ENCODE measurements at regions not wholly inside any gene's neighbourhood (a gene's known extent, or its start where the extent isn't known, plus 50 kb on each side); places are given as distances from the start of the nearest gene placed in this dataset.

DNA sequence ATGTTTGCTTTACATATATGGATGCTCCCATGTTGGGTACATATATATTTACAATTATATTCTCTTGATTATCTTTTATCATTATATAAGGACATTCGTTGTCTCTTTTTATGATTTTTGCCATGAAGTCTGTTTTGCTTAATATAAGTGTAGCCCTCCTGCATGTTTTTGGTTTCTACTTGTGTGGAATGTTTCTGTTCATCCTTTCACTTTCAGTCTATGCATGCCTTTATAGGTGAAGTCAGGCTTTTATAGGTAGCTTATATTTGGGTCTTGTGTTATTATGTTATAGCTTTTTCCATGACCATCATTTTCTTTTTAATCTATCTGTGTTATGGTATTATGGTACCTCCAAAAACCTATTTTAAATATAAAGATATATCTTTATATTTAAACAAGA, 612.5 kb upstream of the HS3ST5 start:
- FAIRE-seq: no peak
- POLR2A ChIA-PET: no interaction called here

More for the DNA sequence above, 612.5 kb upstream of the HS3ST5 start:
- BruUV-seq (replicated peaks): no TSS peak
- Histone ChIP-seq H3K9me1 (replicated peaks; ENCODE audit: control insufficient read depth, extremely low read depth, insufficient read depth, low read length) (no peaks in the 10 kb centered on the region), H2AFZ (ENCODE audit: low read depth, low read length) (no peak overlapping the region), H4K20me1 (replicated peaks; ENCODE audit: control insufficient read depth, extremely low read depth, insufficient read depth, low read length) (no peaks in the 10 kb centered on the region), H3K4me2 (ENCODE audit: insufficient read depth, low read length) (no peak overlapping the region), H3K4me3 (replicated peaks in 1 of 3; ENCODE audit: insufficient read depth in 1 of 3, low read depth in 1 of 3, low read length in 3 of 3) (no peak overlapping the region), H3K79me2 (ENCODE audit: control insufficient read depth, insufficient read depth, low read length) (no peaks in the 10 kb centered on the region), H3K27ac (ENCODE audit: insufficient read depth, low read depth, low read length) (no peak overlapping the region), H3K4me1 (ENCODE audit: control insufficient read depth, extremely low read depth, insufficient read depth, low read length) (no peaks in the 10 kb centered on the region), H3K9me3 (replicated peaks; ENCODE audit: control insufficient read depth, insufficient read depth, low read length) (peaks cover 3% of the 10 kb centered on the region), H3K27me3 (ENCODE audit: control insufficient read depth in 2 of 2, insufficient read depth in 2 of 2, low read length in 2 of 2) (no peaks in the 10 kb centered on the region), H3K9ac (replicated peaks; ENCODE audit: extremely low read depth, insufficient read depth, low read length) (no peak overlapping the region), H3K36me3 (ENCODE audit: control insufficient read depth in 2 of 2, extremely low read depth in 1 of 2, insufficient read depth in 2 of 2, low read length in 2 of 2) (no peaks in the 10 kb centered on the region)
- CTCF ChIA-PET: no interaction called here
- TF ChIP-seq MYC (IDR thresholded peaks at IDR 0.05; ENCODE audit: low read depth, low read length) (no peak), POLR2A (IDR thresholded peaks at IDR 0.05; ENCODE audit: low read depth, low read length) (no peak), FOS (IDR thresholded peaks at IDR 0.05; ENCODE audit: borderline replicate concordance, insufficient read depth, low read length) (no peak), EZH2 (IDR thresholded peaks at IDR 0.05; ENCODE audit: borderline replicate concordance, low read depth, low read length, severe bottlenecking) (no peak), POLR2AphosphoS5 (IDR thresholded peaks at IDR 0.05; ENCODE audit: insufficient read depth, low read depth, low read length) (no peak), JUN (IDR thresholded peaks at IDR 0.05; ENCODE audit: borderline replicate concordance, insufficient read depth, insufficient read length, low read depth) (no peak), GATA2 (IDR thresholded peaks at IDR 0.05; ENCODE audit: insufficient read depth, insufficient read length, low read depth, low read length) (no peak)
- TF ChIP-seq, protein P1, sequence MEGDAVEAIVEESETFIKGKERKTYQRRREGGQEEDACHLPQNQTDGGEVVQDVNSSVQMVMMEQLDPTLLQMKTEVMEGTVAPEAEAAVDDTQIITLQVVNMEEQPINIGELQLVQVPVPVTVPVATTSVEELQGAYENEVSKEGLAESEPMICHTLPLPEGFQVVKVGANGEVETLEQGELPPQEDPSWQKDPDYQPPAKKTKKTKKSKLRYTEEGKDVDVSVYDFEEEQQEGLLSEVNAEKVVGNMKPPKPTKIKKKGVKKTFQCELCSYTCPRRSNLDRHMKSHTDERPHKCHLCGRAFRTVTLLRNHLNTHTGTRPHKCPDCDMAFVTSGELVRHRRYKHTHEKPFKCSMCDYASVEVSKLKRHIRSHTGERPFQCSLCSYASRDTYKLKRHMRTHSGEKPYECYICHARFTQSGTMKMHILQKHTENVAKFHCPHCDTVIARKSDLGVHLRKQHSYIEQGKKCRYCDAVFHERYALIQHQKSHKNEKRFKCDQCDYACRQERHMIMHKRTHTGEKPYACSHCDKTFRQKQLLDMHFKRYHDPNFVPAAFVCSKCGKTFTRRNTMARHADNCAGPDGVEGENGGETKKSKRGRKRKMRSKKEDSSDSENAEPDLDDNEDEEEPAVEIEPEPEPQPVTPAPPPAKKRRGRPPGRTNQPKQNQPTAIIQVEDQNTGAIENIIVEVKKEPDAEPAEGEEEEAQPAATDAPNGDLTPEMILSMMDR (IDR thresholded peaks at IDR 0.05; ENCODE audit: extremely low read depth in 1 of 2, insufficient read depth in 1 of 2, low read depth in 1 of 2, low read length in 2 of 2): no peak
- TF ChIP-seq, protein P2, sequence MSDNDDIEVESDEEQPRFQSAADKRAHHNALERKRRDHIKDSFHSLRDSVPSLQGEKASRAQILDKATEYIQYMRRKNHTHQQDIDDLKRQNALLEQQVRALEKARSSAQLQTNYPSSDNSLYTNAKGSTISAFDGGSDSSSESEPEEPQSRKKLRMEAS (IDR thresholded peaks at IDR 0.05; ENCODE audit: insufficient read depth, insufficient read length): no peak
- DNase-seq (ENCODE audit: low read depth, low spot score): no peak
- dilution Hi-C loops (cut with MboI; ENCODE audit: extremely low pct_ligation_motif_present, low sequenced_read_pairs) (no loop called here), intact Hi-C loops (cut with micrococcal nuclease) (no loop called here)
